ENCODE measurements at regions not wholly inside any gene's neighbourhood (a gene's known extent, or its start where the extent isn't known, plus 50 kb on each side); places are given as distances from the start of the nearest gene placed in this dataset.

- no peak for TF ChIP-seq ZNF687 (IDR thresholded peaks at IDR 0.05)
- no peak for TF ChIP-seq ATF3 (IDR thresholded peaks at IDR 0.05; ENCODE audit: borderline replicate concordance, extremely low read depth, low read depth, low read length)
- no peak for TF ChIP-seq PRDM15 (CRISPR knock-in tag; IDR thresholded peaks at IDR 0.05)
- TF ChIP-seq ETV6 (conservative IDR thresholded peaks at IDR 0.05 in 1 of 2, IDR thresholded peaks at IDR 0.05 in 1 of 2; ENCODE audit: borderline replicate concordance in 1 of 2, low read depth in 1 of 2): no peak
- TF ChIP-seq PML (IDR thresholded peaks at IDR 0.05; ENCODE audit: low read length): no peak
- TF ChIP-seq GATAD2B (conservative IDR thresholded peaks at IDR 0.05; ENCODE audit: low read depth): no peak
- no peak for TF ChIP-seq NFYA (IDR thresholded peaks at IDR 0.05; ENCODE audit: borderline replicate concordance, low read depth, low read length)
- TF ChIP-seq SMAD5 (IDR thresholded peaks at IDR 0.05; ENCODE audit: low read depth): no peak
- TF ChIP-seq KAT2A (conservative IDR thresholded peaks at IDR 0.05; ENCODE audit: control insufficient read depth, low read depth, low read length): no peak
- no peak for TF ChIP-seq ESRRA (IDR thresholded peaks at IDR 0.05; ENCODE audit: low read length)
- TF ChIP-seq YY1 (IDR thresholded peaks at IDR 0.05; ENCODE audit: low read depth, low read length): no peak
- TF ChIP-seq POLR2AphosphoS5 (IDR thresholded peaks at IDR 0.05; ENCODE audit: low read length): no peak
Measured at GRCh38 chr14:30165255-30165654, 237.6 kb upstream of the PRKD1 start (continued).

All from GM12878 (cell line).